Urothelium cell line (cell line): ENCODE measurements at regions not wholly inside any gene's neighbourhood (a gene's known extent, or its start where the extent isn't known, plus 50 kb on each side); places are given as distances from the start of the nearest gene placed in this dataset.
A peak's percentile ranks its signal among the peaks of the same experiment; 100 is the strongest.

Experiments
- DNase-seq: peaks from one replicate; pipeline ENCODE4 v3.0.0; 2011; ENCODE audit warnings: low spot score, mixed read lengths
- FAIRE-seq: peaks from 2 replicates; lab custom pipeline; 2011; peaks lifted over from hg19 to GRCh38; lab: Jason Lieb, UNC

- DNase-seq (no peak), FAIRE-seq (no peak)
Measured at GRCh38 chr2:191556463-191556862, 121.5 kb upstream of the NABP1 start.

- DNase-seq (no peak), FAIRE-seq (no peak)
Measured at GRCh38 chr2:191557841-191558240, 120.1 kb upstream of the NABP1 start.

GRCh38 chr2:191559569-191559968 is 118.4 kb upstream of the NABP1 start:
- DNase-seq (no peak), FAIRE-seq (no peak)

GRCh38 chr2:191560411-191560980 is 117.4 kb upstream of the NABP1 start:
- no peak for FAIRE-seq

GRCh38 chr2:191565120-191565519 is 112.8 kb upstream of the NABP1 start:
- DNase-seq (no peak), FAIRE-seq (no peak)

More at GRCh38 chr2:191560411-191560980, 117.4 kb upstream of the NABP1 start:
- no peak for DNase-seq

- no peak for FAIRE-seq
- DNase-seq, result no peak
Measured at GRCh38 chr2:191565647-191566198, 112.2 kb upstream of the NABP1 start.

GRCh38 chr2:191566344-191566743 is 111.6 kb upstream of the NABP1 start:
- FAIRE-seq (no peak), DNase-seq (peak; percentile 67)

GRCh38 chr2:191567206-191567605 is 110.7 kb upstream of the NABP1 start:
- no peak for DNase-seq

GRCh38 chr2:191569025-191569424 is 108.9 kb upstream of the NABP1 start:
- no peak for DNase-seq
- FAIRE-seq, result no peak

More at GRCh38 chr2:191567206-191567605, 110.7 kb upstream of the NABP1 start:
- no peak for FAIRE-seq

GRCh38 chr2:191571163-191571769 is 106.7 kb upstream of the NABP1 start:
- DNase-seq (peak; percentile 52), FAIRE-seq (no peak)

GRCh38 chr2:191572319-191572718 is 105.6 kb upstream of the NABP1 start:
- no peak for FAIRE-seq

GRCh38 chr2:191573216-191573615 is 104.7 kb upstream of the NABP1 start:
- FAIRE-seq (no peak), DNase-seq (no peak)

More at GRCh38 chr2:191572319-191572718, 105.6 kb upstream of the NABP1 start:
- DNase-seq, result no peak

- peak; percentile 20 for DNase-seq
- FAIRE-seq, result no peak
Measured at GRCh38 chr2:191574232-191574631, 103.7 kb upstream of the NABP1 start.

GRCh38 chr2:191577605-191578004 is 100.3 kb upstream of the NABP1 start:
- FAIRE-seq (no peak), DNase-seq (no peak)

GRCh38 chr2:191578031-191578430 is 99.9 kb upstream of the NABP1 start:
- FAIRE-seq, result no peak

GRCh38 chr2:191580581-191580980 is 97.4 kb upstream of the NABP1 start:
- no peak for DNase-seq
- FAIRE-seq, result no peak

More at GRCh38 chr2:191578031-191578430, 99.9 kb upstream of the NABP1 start:
- no peak for DNase-seq

GRCh38 chr2:191581003-191581402 is 96.9 kb upstream of the NABP1 start:
- DNase-seq (no peak), FAIRE-seq (no peak)

GRCh38 chr2:191582355-191582754 is 95.6 kb upstream of the NABP1 start:
- DNase-seq (peak; percentile 61), FAIRE-seq (no peak)

- FAIRE-seq (no peak), DNase-seq (no peak)
Measured at GRCh38 chr2:191591025-191591424, 86.9 kb upstream of the NABP1 start.

- peak; percentile 72 for DNase-seq
- no peak for FAIRE-seq
Measured at GRCh38 chr2:191593622-191594385, 84.1 kb upstream of the NABP1 start.

GRCh38 chr2:191597186-191597751 is 80.7 kb upstream of the NABP1 start:
- DNase-seq, result no peak
- no peak for FAIRE-seq
